Hematopoietic multipotent progenitor cell (in vitro differentiated cells): ENCODE measurements at regions not wholly inside any gene's neighbourhood (a gene's known extent, or its start where the extent isn't known, plus 50 kb on each side); places are given as distances from the start of the nearest gene placed in this dataset.

Experiments used
- DNase-seq, 3 donors: peaks; one replicate each; pipeline ENCODE4 v3.0.0-alpha.2; 2011 to 2015; ENCODE audit warnings: low read depth in 2 of 3, low spot score in 2 of 3

GRCh38 chr3:137061186-137061585 lies 103.4 kb downstream of the IL20RB start:
- DNase-seq: no peak

GRCh38 chr3:137062250-137062649 lies 104.5 kb downstream of the IL20RB start:
- no peak for DNase-seq

GRCh38 chr3:137065381-137065780 lies 107.6 kb downstream of the IL20RB start:
- DNase-seq: no peak

- DNase-seq: no peak
Observed at GRCh38 chr3:137066092-137066491, 108.3 kb downstream of the IL20RB start.

- DNase-seq: no peak
Observed at GRCh38 chr3:137071104-137071503, 113.3 kb downstream of the IL20RB start.

- DNase-seq: no peak
Observed at GRCh38 chr3:137075020-137075419, 117.2 kb downstream of the IL20RB start.

GRCh38 chr3:137078040-137078439 lies 120.3 kb downstream of the IL20RB start:
- DNase-seq: no peak

GRCh38 chr3:137079571-137079970 lies 121.8 kb downstream of the IL20RB start:
- DNase-seq: no peak

GRCh38 chr3:137081711-137082110 lies 123.9 kb downstream of the IL20RB start:
- no peak for DNase-seq

GRCh38 chr3:137082763-137083162 lies 125.0 kb downstream of the IL20RB start:
- no peak for DNase-seq

GRCh38 chr3:137083332-137083731 lies 125.5 kb downstream of the IL20RB start:
- no peak for DNase-seq

- DNase-seq: no peak
Observed at GRCh38 chr3:137084586-137084985, 126.8 kb downstream of the IL20RB start.

GRCh38 chr3:137097386-137097785 lies 139.6 kb downstream of the IL20RB start:
- DNase-seq: no peak

- DNase-seq: no peak
Observed at GRCh38 chr3:137097852-137098251, 140.1 kb downstream of the IL20RB start.

GRCh38 chr3:137099364-137100219 lies 141.8 kb downstream of the IL20RB start:
- DNase-seq: no peak

- no peak for DNase-seq
Observed at GRCh38 chr3:137100326-137100725, 142.5 kb downstream of the IL20RB start.

GRCh38 chr3:137103739-137104138 lies 146.0 kb downstream of the IL20RB start:
- no peak for DNase-seq

GRCh38 chr3:137105277-137105977 lies 147.6 kb downstream of the IL20RB start:
- peak; percentile 6 to 89 (median 66) for DNase-seq

- DNase-seq: no peak
Observed at GRCh38 chr3:137106612-137107240, 148.9 kb downstream of the IL20RB start.

- no peak for DNase-seq
Observed at GRCh38 chr3:137108699-137109440, 151.1 kb downstream of the IL20RB start.
